A673 (cell line): ENCODE measurements at regions not wholly inside any gene's neighbourhood (a gene's known extent, or its start where the extent isn't known, plus 50 kb on each side); places are given as distances from the start of the nearest gene placed in this dataset.

ENCODE experiments used
- EZH2 ChIP-seq: fragments of 200-600 bp; sonication (generic); IDR thresholded peaks from 2 replicates; pipeline ENCODE4 v1.6.1; 2017; ENCODE audit warnings: borderline replicate concordance, low read depth, mild to moderate bottlenecking, mixed read lengths, antibody characterized with exemption, low read length; ENCODE audit not compliant: poor library complexity, severe bottlenecking
- TF ChIP-seq, protein P1 (sequence below): fragments of 300-800, 200-600 bp; sonication (generic); conservative IDR thresholded peaks from 2 replicates; pipeline ENCODE4 v1.5.1; 2017; ENCODE audit warnings: low read depth, mild to moderate bottlenecking, antibody characterized with exemption, low read length, moderate library complexity, mixed read lengths

DNA sequence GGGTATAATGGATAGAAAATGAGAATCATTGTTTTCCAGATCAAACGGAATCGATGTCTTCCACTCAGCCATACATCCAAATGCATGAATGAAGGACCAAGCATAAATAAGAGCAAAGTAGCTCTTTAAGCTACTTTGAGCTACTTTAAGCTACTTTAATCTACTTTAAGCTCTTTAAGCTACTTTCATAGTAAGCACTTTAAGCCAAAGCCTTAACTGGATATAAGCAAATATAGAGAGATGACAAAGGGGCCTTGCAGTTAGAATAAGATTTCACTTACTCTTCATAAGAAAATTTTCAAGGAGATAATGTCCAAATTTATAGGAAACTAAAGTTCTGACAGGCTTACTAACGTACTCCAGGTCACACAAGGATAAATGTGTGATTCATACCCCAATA, 355.6 kb upstream of the KITLG start:
- TF ChIP-seq, protein P1, sequence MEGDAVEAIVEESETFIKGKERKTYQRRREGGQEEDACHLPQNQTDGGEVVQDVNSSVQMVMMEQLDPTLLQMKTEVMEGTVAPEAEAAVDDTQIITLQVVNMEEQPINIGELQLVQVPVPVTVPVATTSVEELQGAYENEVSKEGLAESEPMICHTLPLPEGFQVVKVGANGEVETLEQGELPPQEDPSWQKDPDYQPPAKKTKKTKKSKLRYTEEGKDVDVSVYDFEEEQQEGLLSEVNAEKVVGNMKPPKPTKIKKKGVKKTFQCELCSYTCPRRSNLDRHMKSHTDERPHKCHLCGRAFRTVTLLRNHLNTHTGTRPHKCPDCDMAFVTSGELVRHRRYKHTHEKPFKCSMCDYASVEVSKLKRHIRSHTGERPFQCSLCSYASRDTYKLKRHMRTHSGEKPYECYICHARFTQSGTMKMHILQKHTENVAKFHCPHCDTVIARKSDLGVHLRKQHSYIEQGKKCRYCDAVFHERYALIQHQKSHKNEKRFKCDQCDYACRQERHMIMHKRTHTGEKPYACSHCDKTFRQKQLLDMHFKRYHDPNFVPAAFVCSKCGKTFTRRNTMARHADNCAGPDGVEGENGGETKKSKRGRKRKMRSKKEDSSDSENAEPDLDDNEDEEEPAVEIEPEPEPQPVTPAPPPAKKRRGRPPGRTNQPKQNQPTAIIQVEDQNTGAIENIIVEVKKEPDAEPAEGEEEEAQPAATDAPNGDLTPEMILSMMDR, result no peak
- TF ChIP-seq EZH2, result no peak
